HG03196 (cell line): ENCODE measurements at regions not wholly inside any gene's neighbourhood (a gene's known extent, or its start where the extent isn't known, plus 50 kb on each side); places are given as distances from the start of the nearest gene placed in this dataset.

Experiments used
- ATAC-seq: cut with Tn5 transposase; IDR thresholded peaks from one replicate; pipeline ENCODE4 v1.9.1; 2021; ENCODE audit not compliant: unreplicated experiment

DNA sequence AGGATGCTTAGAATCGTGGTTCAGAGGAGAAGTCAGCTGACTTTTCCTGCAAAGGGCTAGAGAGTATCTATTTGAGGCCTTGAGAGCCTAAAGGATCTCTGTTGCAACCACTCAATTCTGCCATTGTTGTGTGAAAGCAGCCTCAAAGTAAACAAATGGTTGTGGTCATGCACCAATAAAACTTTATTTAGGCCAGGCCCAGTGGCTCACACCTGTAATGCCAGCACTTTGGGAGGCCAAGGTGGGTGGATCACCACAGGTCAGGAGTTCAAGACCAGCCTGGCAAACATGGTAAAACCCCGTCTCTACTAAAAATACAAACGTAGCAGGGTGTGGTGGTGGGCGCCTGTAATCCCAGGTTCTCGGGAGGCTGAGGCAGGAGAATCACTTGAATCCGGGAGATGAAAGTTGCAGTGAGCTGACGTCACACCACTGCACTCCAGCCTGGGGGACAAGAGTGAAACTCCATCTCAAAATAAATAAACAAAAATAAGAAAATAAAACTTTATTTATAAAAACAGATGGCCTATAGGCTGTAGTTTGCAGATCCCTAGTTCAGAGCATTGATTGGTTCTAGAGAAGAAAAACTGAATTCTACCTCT, 135.9 kb upstream of the KLF4 start:
- ATAC-seq = no peak

DNA sequence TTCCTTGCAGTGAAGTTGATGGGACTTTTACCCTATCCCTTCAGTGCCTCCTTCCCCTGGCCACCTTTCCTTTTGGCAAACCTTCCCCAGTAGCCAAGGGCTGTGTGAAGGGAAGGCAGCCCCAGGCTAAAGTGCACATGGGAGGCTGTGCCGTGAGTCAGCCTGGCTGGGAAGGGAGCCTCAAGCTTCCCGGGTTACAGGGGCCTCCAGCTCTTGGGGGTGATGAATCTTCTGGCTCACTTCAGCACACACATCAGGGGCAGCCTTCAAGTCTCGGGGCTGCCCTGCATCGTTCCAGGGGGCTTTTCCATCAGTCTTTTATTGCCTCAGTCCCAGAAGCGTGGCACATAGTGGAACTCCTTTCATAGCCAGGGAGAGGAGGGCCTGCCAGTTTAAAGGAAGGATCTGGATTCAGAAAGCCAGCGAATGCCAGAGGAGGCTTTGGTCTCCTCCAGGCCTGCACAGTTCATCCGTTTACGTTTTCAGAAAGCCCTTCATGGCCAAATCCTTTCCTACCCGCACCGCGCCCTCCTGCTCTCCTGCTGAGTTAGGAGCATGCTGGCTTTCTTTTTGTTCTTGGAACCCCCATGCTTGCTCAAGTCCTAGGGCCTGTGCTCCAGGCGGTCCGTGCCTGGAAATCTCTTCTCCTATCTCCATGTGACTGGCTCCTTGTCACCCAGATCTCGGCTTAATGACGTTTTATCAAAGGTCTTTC, 134.8 kb upstream of the KLF4 start:
- no peak for ATAC-seq

DNA sequence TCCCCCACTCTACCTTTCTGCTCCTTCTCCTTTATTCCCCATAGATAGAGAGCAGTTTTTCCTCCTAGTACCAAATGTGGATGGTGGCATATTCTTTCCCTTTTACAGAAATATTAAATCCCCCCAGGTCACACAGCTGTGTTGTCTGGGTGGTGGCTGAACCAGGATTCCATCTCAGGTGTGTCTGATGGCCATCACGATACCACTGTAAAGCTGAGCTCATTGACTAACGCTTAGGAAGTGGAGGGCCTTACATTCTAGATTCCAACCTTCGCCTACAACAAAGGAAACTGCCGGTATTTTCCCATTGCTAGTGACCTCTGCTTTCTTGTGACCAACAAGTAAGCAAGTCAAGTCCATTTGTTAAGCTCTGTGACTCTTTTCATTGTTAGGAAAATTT, 131.9 kb upstream of the KLF4 start:
- ATAC-seq = no peak

DNA sequence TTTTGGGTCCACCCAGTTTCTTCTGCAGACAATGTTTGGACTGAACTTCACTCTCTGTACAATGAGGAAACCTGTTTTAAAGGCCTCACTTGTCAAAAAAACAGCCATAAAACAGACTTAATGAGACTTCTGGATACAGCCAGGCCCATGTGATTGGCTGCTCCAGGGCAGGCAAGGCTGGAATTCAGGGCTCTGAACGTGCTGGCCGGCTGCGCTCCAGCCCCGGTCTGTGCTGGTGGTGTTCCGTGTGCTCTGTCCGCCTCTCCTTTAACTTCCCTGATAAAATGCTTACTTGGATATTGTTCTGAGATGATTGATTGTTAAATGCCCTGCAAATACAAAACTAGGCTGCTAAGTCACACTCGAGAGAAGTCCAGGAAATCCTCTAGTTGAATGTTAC, 131.2 kb upstream of the KLF4 start:
- no peak for ATAC-seq

DNA sequence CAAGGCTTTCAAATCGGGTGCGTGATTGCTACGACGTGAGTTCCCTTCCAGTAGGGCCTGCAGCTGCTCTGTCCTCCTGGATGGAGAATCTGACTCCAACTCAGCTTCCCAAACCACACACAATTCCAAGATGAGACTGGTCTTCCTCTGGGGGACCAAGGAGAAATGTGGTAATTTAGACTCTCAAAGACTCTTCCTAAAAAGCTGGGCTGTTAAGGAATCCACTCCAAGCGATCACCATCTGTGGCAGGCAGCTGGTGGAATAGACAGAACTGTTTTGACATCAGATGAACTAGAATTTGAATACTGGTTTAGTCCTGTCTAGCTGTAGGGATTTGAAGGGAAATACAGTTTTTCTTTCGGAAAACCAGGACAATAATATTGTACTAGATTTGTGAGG, 130.7 kb upstream of the KLF4 start:
- no peak for ATAC-seq

DNA sequence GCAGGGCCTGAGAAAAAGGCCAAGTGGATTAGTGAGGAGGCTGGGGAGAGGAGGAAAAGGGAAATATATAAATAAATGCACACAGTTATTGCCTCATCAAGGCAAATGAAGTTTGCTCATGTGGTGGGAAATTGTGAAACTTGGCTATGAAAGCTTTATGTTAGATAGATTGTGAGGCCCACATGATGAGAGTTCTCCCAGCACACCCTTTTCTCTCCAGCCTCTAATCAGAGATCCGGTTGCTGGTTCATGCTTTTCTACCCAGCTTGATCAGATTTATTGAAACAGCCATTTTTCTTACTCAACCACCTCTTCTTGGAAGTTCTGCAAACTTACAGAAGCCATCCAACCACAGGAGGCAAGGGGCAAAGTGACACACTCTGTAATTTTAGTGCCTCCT, 125.8 kb upstream of the KLF4 start:
- ATAC-seq = no peak

DNA sequence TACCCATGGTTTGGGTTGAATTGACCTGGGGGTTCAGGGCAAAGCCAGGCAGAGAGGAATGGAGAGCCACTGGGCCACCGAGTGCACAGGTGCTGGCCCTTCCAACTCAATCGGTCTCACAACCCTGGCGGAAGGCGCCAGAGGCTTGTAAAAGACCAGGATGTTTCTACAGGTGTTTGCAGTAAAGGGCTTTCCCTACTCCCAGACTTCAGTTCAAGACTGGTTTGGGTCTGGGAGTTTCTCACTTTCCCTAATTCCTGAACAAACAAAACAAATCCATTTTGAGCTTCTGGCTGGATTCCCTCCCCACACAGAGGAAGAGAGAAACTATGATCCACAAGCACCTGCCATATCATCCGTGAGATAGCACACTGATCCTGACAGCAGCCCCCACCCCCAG, 125.2 kb upstream of the KLF4 start:
- no peak for ATAC-seq

DNA sequence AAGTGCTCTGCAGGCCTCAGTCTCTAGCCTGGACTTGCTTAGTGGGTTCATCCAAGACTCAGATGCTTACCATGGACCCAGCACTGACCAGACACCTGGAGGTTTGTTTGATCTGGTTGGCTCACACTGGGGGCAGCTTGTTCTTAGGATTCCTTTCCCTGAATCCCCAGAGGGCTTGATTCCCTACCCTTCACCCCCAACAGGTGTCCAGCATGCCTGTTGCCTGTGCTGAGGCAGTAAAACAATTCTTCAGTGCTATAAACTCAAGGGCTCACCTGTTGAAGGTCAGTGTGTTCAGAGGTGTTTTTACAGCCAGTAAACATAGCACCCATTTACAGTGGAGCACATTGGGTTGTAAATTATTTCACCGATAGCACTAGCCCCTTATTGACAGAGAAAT, 123.8 kb upstream of the KLF4 start:
- ATAC-seq = no peak

DNA sequence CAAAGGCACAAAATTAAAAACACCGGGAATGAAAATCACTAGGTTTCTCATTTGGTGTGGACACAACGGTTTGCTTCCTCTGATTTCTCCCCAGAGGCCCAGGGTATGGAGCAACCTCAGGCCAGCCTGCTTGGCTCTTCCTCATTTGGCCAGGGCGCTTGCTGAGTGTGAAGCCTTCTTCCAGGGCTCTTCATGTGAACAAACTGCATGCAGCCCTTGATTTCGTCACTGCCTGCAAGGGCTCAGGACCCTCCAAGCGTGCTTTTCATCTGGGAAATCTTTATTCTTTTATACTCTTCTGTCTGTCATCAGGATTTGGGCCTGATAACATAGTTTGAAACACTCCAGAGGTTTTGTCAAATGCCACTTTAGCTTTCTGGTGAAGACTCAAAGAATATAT, 122.6 kb upstream of the KLF4 start:
- no peak for ATAC-seq

DNA sequence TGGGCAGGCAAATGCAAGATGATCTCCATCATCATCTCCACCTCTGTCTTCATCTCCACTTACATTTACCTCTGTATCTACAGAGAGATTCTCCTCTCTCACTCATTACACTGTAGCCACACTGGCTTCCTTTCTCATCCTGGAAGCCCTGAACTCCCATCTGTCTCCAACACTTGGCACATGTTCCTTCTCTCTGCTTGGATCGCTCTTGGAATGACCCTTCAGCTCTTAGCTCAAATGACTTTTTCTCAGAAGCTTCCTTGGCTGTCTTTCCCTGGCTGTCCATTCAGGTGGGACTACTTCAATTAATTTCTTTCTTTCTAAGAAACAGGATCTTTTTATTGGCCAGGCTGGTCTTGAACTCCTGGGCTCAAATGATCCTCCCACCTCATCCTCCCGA, 120.0 kb upstream of the KLF4 start:
- ATAC-seq = no peak

DNA sequence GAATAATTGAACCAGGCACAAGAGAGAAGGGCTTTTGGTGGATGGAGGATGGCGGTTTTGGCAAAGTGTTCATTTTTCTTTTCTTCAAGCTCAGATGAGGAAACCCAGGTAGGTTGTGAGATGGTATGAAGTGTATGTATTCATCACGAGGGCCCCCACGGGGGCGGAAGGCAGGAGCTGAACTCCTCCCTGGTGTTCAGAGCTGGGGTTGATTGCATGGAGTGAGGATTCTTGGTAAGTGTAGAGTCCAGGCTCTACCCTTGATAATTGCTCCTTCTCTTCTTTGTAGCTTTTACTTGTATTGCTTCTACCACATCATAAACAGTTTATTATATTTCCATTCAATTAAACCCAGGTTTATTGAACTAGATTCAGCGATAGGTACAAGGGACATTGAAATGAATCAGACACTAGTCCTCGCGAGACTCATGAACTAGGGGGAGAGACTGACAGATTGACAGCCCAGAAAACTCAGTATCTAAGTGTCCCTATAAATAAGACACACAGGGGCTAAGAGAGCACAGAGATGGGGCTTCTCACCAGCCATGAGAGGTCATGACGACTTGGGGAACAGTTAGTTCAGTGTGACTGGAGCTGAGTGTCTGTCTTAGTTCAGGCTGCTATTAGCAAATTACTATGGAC, 116.7 kb upstream of the KLF4 start:
- no peak for ATAC-seq

DNA sequence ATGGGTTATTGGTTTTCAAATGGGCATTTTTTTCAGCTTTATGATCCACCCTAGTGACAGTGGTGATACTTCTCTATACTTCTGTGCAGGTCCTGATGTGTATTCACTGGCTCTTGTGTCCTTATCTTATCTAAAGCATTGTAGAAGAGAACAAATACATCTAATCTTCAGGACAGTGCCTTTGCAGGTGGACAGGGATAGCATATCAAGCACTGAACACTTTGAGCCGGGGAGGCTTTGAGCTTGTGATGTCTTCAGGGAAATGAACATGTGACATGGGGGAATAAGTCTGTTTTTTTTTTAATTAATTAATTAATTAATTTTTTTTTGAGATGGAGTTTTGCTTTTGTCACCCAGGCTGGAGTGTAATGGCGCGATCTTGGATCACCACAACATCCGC, 115.5 kb upstream of the KLF4 start:
- no peak for ATAC-seq

DNA sequence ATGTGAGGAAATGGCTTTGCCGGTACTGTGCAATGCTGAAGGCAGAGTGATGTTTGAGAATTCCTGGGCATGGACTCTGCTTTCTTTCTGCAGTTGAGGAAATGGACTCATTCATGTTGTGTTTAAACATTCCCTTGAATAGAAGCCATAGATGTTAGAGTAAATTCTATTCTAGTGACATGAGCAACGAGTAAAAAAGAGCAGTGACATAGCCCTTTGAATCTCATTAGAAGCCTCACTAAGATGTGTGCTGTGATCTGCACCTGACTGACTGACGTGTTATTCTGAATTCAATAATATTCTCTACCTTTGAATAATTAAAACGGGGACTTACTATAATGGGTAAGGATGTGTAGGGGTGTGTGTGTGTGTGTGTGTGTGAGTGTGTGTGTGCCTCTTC, 113.7 kb upstream of the KLF4 start:
- ATAC-seq = no peak

DNA sequence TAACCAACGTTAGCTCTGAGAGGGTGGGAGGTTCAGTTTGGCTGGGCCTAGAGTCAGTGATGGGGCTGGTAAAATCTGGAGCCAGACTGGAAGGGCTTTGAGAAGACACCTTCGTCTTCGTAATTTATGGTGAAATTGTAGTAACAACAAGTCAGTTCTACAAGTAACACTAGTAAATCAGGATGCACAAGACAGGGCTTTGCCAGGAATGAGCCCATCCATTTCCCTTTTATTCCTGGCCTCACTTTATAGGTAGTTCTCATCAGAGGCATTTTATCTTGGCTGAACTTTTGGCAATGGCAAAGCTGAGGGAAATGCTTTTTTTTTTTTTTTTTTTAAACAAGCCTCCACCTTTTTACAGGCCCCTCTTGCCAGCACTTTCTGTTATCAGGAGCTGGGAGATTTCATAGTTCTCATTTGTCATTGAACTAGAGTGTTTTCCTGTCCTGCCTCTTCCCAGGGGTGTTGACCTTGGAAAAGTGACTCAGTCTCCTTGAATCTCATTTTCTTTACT, 110.5 kb upstream of the KLF4 start:
- no peak for ATAC-seq

DNA sequence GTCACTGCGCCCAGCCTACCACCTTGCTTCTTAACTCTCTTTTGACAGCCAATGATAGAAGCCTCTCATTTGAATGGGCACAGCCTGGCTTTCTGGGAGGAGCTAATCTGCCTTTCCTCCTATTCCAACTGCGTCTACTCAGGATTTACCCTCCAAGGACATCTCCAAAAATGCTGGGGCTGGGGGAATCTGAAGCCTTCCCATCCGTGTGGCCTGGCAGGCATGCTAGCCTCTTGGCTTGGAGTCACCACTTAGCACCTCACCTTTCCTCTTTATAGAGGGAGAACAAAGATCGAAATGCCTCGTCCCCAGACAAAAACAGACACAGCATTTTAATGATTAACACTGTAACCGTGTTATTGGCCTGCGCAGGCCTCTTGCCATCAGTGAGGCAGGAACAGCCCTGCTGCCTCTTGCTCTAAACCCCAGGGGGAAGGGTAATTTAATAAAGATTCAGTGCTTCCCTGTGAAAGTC, 108.2 kb upstream of the KLF4 start:
- ATAC-seq = no peak

DNA sequence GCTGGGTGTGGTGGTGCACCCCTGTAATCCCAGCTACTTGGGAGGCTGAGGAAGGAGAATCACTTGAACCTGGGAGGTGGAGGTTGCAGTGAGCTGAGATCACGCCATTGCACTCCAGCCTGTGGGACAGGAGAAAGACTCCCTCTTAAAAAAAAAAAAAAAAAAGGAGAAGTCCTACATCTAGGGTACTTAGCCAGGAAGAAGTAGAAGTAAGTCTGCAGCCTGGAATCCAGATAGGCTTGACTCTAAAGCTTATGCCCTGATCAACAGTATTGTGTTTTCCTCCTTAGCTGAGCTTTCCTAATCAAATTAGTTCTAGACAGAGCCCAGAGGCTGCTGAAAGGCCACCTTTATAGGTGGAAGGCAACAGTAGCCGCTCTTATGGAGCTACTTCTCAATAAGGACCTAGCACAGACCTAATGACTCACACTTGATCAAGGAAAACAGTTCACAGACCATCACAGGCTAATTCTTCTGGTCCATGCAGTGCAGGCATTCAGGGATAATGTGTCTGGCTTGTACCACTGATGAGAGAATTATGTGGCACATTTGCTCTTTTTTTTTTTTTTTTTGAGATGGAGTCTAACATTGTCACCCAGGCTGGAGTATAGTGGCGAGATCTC, 105.5 kb upstream of the KLF4 start:
- ATAC-seq = no peak

DNA sequence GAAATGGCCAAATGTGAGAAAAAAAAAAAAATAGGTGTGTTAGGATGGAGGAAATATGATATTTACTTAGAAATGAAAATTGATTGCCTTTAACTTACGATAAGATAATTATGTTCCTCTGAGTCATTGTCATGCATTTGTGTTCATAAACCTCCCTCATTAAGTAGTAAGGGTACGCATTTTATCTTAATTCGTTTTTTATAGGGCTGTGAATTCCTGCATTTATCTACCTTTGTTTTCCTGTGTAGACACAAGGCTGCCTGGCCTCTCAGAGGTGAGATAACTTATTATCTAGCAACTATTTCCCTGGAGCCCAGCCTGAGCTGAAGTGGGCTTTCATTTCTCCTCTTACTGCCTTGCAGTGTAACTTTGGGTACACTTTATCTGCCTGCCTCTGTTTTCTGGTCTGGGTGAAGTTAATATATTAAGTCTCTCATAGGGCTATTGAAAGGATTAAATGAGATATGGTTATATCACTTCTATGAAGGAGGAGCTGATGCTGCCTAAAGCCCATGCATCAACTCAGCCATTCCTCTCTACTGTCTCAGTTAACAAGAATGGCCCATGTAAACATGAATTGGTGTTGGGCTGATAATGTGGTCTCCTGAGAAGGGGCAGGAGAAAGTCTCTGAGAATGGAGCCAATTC, 103.8 kb upstream of the KLF4 start:
- no peak for ATAC-seq

DNA sequence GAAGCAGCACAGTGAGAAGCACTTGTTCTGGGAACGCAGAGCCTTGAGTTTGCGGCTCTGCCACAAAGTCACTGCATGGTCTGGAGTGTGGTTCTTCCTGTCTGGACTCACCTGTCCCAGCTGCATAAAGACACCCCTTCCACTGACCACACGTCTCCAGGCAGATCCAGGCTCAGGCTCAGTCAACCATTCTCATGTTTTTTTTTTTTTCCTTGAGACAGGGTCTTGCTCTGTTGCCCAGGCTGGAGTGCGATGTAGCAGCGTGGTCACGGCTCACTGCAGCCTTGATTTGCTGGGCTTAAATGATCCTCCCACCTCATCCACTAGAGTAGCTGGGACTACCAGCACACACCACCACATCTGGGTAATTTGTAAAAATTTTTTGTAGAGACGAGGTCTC, 102.9 kb upstream of the KLF4 start:
- ATAC-seq = no peak

DNA sequence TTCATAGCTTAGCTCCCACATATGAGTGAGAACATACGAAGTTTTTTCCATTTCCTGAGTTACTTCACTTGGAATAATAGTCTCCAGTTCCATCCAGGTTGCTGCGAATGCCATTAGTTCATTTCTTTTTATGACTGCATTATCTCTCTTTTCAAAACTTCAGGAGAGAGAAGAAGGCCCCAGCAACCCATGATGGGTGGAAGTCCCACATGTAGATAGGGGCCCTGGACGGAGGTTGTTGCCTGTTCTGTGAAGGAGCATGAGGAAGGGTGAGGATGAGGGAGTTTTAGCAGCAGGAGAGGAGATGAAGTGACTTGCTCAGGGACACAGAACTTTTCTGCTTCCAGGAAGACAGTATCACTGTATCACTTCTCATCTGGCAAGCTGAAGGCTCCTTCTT, 102.2 kb upstream of the KLF4 start:
- ATAC-seq = no peak

DNA sequence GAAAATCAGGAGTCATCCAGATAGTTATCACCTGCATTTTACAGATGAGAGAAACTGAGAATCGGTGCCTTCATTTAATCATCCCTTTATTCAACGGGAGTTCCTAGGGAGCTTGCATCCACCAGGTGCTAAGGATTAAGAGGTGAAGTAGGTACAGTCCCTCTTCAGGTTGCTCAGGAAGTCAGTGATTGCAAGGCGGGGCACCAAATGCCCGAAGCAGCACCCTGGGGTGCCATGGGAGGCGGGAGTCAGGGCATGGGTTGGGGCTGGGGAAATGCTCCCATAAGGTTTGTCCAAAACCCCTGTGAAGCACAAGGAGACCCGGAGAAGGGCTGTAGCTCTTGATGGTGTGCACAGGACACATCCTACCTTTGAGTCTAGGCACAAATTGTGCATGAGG, 98.8 kb upstream of the KLF4 start:
- ATAC-seq = no peak

DNA sequence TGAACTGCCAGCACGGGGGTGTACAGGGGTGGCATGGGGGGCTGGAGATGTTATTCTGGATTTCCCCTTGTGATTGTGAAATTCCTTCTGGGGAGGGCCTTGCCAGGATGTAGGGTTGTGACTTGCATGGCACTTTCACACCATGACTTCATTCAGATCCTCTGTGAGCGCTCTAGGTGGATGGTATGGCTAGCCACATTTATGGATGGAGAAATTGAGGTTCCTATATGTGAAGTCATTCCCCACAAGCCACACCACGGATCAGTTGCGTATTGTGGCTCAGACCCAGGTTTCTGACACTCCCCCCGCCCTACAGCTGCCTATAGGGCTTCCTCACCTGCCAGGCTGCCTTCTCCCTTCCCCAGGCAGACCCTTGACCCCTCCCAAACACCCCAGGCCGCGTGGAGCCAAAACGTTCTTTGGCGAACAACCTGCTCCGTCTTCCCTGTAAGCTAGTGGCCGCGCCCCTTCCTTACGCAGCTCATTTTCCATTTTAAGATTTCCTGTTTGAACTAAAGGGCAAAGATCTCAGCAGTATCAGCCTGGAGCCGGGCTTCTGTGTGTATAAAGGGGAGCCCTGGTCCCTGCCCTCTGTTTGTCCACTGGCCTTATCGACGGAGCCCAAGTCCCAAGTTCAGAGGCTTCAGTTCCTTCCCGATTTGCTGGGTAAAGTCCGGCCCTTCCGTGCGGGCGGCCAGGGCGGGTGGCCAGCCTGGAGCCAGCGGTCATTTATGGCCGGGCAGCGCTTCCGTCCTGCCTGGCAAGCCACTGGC, 97.8 kb upstream of the KLF4 start:
- no peak for ATAC-seq
